HG02610 (cell line): ENCODE measurements at regions not wholly inside any gene's neighbourhood (a gene's known extent, or its start where the extent isn't known, plus 50 kb on each side); places are given as distances from the start of the nearest gene placed in this dataset.
"Not testable (repeated sequence)": the region's sequence is repeated elsewhere in the genome, so short reads cannot be mapped to it uniquely, and the experiment has no call there.

Source experiments
- ATAC-seq: cut with Tn5 transposase; IDR thresholded peaks from one replicate; pipeline ENCODE4 v1.9.1; 2021; ENCODE audit warnings: mild to moderate bottlenecking, moderate library complexity; ENCODE audit not compliant: unreplicated experiment

GRCh38 chr11:28838741-28839140, 730.6 kb downstream of the METTL15 start:
- no peak for ATAC-seq

- ATAC-seq = no peak
Observed at GRCh38 chr11:28837599-28837998, 729.4 kb downstream of the METTL15 start.

DNA sequence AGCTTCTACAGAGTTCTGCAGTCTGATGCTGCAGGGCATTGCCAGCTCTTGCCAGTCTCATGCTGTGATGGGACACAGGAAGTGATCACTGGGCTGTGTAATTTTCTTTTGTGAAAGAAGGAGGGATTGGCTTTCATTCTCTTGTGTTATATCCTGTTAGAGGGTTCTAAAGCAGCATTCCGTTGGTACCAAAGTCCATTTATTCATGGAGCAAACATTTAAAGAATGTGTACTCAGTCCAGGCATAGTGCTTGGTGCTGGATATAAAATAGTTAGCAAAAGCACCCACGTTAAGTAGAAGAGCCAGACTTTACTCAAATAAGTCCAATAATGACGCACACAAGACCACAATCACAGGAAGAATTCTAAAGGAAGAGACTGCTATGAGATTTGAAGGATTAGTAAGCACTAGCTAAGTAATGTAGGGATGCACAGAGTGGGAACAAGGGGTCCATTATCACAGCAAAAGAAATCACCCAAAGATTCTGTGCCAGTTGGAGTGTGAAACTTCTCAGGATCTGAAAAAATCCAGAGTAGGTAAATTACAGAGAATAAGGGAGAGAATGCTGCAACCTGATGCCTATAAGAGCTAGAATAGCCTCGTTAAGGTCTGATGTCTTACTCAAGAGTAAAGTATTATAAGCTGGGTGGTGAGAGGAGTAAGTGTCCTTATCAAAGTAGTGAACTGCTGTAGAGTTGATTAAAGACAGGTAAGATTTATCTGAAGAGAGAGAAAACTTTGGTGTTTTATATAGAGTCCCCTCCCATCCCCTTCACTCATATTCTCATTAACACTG, 728.3 kb downstream of the METTL15 start:
- ATAC-seq = no peak

- no peak for ATAC-seq
Observed at GRCh38 chr11:28835790-28836189, 727.6 kb downstream of the METTL15 start.

DNA sequence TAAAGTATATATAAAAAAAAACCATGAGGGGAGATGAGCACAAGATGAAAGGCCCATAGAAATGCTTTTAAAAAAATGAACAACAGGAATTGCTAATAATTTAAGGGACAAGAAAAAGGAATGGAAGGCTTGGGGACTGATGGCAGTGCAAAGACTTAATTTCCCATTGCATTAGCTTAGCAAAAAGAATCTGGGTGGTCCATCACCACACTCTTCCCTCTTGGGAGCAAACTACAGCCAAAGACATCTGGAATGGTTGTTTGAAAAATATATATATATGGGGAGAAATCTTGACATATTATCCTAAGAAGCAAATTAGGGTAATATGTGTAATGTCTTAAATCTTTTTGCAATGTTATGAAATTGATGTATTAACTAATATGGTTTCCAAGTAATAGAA, 727.1 kb downstream of the METTL15 start:
- no peak for ATAC-seq

DNA sequence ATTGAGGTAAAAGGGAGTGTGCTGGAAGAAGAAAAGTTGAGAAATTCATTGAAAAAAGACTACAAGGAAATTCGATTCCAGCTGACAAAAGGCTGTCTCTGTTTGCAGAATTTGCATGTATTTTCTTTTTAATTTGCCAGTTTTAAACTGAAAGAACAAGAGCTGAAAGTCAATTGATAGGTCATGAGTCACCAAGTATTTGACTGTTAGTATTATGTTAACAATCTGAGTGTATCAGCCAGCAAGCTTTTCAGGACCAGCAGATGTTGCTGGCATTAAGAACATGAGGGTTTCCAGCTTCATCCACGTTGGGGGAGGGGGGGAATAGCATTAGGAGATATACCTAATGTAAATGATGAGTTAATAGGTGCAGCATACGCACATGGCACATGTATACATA, 726.7 kb downstream of the METTL15 start:
- ATAC-seq = no peak

- ATAC-seq = no peak
Observed at GRCh38 chr11:28833670-28834069, 725.5 kb downstream of the METTL15 start.

DNA sequence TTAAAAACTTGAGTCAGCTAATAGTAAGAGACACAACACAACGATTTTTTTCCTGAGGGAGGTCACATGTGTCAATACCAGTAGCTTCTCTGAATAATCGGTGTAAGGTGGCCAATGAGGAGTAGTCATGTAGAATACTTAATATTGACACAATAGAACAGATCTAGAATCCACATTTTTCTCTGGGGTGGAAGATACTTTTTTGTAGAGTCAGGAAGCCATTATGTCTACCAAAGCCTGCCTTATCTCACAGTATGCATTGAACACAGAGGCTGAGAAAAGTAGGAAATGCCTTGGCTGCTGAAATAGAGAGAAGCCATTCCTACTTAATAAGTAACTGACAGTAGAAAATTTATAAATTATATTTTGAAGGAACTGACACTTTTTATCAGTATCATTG, 725.0 kb downstream of the METTL15 start:
- ATAC-seq = no peak

GRCh38 chr11:28826807-28827206, 718.6 kb downstream of the METTL15 start:
- no peak for ATAC-seq

DNA sequence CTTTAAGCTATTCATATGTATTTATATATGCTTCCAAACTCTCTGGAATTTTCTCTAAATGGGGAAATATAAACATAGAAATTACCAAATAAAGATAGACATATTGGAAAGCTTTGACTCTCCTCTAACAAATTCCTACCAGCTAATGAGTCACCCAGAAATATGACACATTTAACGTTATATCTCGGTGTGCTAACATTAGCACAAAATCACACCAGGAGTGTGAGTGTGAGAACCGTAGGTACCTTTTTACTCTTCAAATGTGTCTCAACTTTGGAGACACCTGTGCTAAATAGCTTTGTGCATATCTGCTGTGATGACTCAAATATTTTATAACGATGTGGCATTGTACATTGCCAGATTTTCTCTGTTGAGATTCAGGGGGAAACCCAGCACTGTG, 714.4 kb downstream of the METTL15 start:
- no peak for ATAC-seq

GRCh38 chr11:28820296-28820989, 712.3 kb downstream of the METTL15 start:
- ATAC-seq = no peak

DNA sequence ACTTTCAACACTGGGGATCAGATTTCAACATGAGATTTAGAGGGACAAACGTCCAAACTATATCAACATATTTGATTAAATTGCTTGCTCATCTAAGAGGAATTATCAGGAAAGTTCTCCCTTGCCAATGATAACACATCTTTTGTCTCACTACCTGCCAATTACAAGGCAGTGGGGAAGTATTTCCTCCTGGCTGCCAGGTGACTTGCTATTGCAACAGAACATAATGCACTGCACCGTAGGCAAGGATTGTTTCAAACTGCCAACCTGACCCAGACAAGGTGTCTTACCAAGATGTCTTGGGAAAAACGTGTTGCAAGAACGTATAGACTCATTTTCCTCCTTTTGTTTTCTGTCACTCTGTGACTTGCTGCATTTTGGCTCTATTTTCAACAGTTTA, 711.6 kb downstream of the METTL15 start:
- no peak for ATAC-seq

GRCh38 chr11:28815110-28815509, 706.9 kb downstream of the METTL15 start:
- ATAC-seq = no peak

GRCh38 chr11:28808771-28809170, 700.6 kb downstream of the METTL15 start:
- ATAC-seq = no peak

DNA sequence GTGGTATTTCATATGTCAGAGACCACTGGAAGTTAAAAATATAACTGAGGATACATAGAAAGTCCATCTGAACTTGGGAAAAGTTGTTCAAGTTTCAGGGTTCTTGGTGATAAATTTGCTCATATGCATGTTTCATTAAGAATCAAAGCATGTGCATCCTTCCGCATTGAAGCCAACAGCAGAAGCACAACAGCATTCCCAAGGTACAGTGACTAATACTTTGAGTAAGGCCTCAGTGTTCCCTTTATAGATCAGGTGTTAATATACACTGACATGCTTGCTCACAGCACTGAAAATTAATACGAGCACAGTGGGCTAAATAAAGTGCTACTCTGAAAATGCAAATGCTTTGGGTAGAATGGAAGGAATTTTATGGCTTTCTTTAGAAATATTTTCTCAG, 691.1 kb downstream of the METTL15 start:
- no peak for ATAC-seq

DNA sequence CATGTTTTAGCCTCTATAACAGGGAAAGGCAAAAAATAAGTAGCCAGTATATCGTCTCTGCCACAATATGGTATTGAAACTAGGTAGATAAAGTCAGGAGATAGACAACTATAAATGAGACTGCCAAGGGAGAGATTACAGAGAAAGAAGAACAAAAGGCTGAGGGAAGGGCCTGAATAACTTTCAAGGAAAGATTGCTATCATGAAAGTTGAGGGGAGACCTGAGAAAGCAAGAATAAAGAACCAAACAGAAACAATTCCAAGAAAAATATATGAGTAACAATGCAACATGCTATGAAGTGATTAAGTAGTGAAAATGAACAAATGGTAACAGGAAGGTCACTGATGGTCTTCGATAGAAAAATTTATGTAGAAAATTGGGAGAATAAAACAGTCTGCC, 690.1 kb downstream of the METTL15 start:
- ATAC-seq = no peak

GRCh38 chr11:28797536-28797935, 689.3 kb downstream of the METTL15 start:
- ATAC-seq = no peak

GRCh38 chr11:28794405-28794804, 686.2 kb downstream of the METTL15 start:
- no peak for ATAC-seq

DNA sequence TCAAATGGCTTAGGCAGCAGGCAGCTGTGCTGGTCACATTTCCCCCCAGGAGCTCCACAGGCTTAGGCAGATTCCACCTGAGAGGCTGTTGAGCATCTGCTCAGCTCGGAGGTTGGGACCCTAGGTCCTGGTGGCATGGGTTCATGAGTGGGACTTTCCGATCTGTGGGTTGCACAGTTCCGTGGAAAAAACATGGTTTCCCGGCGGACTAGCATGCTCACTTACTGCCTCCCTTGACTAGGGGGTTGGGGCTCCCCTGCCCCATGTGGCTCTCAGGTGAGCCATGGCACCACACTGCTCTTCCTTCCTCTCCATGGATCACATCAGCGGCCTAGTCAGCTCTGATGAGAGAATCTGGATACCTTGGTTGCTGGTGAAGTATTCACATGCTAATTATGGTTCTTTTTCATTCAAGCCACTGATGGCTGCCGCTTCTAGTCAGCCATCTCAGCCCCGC, 685.1 kb downstream of the METTL15 start:
- ATAC-seq = no peak

- ATAC-seq = no peak
Observed at GRCh38 chr11:28792856-28793255, 684.7 kb downstream of the METTL15 start.

GRCh38 chr11:28787897-28788296, 679.7 kb downstream of the METTL15 start:
- not testable (repeated sequence) for ATAC-seq

- ATAC-seq = no peak
Observed at GRCh38 chr11:28777126-28777525, 668.9 kb downstream of the METTL15 start.
